Heart left ventricle (tissue), 16 donors: ENCODE measurements at regions not wholly inside any gene's neighbourhood (a gene's known extent, or its start where the extent isn't known, plus 50 kb on each side); places are given as distances from the start of the nearest gene placed in this dataset.

Experiments
- ATAC-seq, 4 donors: fragments of 200-7000 bp; cut with Tn5 transposase; one replicate each; pipeline ENCODE4 v1.9.1; 2020 to 2022; ENCODE audit warnings: moderate library complexity in 4 of 4, mild to moderate bottlenecking in 3 of 4, moderate number of reproducible peaks in 1 of 4
- DNase-seq, 5 donors: peaks; one replicate each; pipeline ENCODE4 v3.0.0-alpha.2; 2020
- H3K27ac ChIP-seq, 12 donors: fragments of 200-600 bp; sonication (generic) in 4 of 12; one replicate each; pipeline versions ENCODE4 v1.5.0 to v1.8.0; 2016 to 2022; ENCODE audit warnings: mild to moderate bottlenecking in 2 of 12
- H3K27me3 ChIP-seq, 9 donors: fragments of 200-600 bp; sonication (generic) in 2 of 9; one replicate each; pipeline versions ENCODE4 v1.5.1 to v1.8.0; 2016 to 2022; ENCODE audit warnings: mild to moderate bottlenecking in 3 of 9
- H3K36me3 ChIP-seq, 9 donors: fragments of 200-600 bp; sonication (generic) in 2 of 9; one replicate each; pipeline versions ENCODE4 v1.5.0 to v1.8.0; 2018 to 2022; ENCODE audit warnings: mild to moderate bottlenecking in 2 of 9
- H3K4me1 ChIP-seq, 12 donors: fragments of 200-600 bp; sonication (generic) in 4 of 12; one replicate each; pipeline versions ENCODE4 v1.5.0 to v1.8.0; 2016 to 2022; ENCODE audit warnings: mild to moderate bottlenecking in 3 of 12
- H3K4me3 ChIP-seq, 12 donors: fragments of 200-600 bp; sonication (generic) in 4 of 12; one replicate each; pipeline versions ENCODE4 v1.5.0 to v1.8.0; 2017 to 2022; ENCODE audit warnings: mild to moderate bottlenecking in 9 of 12, moderate library complexity in 4 of 12
- H3K9me3 ChIP-seq, 12 donors: fragments of 200-600 bp; sonication (generic) in 4 of 12; one replicate each; pipeline versions ENCODE4 v1.5.0 to v1.8.0; 2016 to 2022; ENCODE audit warnings: mild to moderate bottlenecking in 1 of 12
- POLR2A ChIP-seq, 2 donors: fragments of 450-650 bp; IDR thresholded peaks; one replicate each; pipeline ENCODE4 v1.6.1; 2017; ENCODE audit warnings: antibody characterized with exemption in 2 of 2, mild to moderate bottlenecking in 2 of 2, moderate library complexity in 2 of 2
- WGBS, 4 donors: extraction: QIAGEN DNeasy Blood & Tissue Kit in 2 of 4; methylation state at CpG; one replicate each; pipeline versions ENCODE4 v1.1.5 to v1.1.7; 2013 to 2018; 5-methylcytosine and 5-hydroxymethylcytosine counted together
- intact Hi-C, 10 donors: fragments of 100-400 bp; cut with DNase I; formaldehyde crosslinking; loops; one replicate each; pipeline versions ENCODE4 v1.11.1 to v1.14.2; 2022
- TF ChIP-seq, protein P1 (sequence below), 12 donors: fragments of 200-600 bp; sonication (generic) in 4 of 12; IDR thresholded peaks; one replicate each; pipeline versions ENCODE4 v1.5.0 to v1.8.0; 2018 to 2022; ENCODE audit warnings: antibody characterized with exemption in 12 of 12, mild to moderate bottlenecking in 5 of 12
- donor health status: ischemic (EF 13 %, LVEDD 7.1; RV severe dilation, severe dysfunction).
- donor health status: healthy with polysubstance abuse.
- donor health status: DM: no; HTN: yes; CAD: no.
- donor health status: DM: no; HTN: no; CAD: no.
- donor health status: ischemic (EF 25% LVEDD 6.9; RV normal size, moderate dysfunction).
- donor health status: ischemic (EF 25% LVEDD 5.7; RV mildly dilated, moderate dysfunction).
- donor health status: healthy.
- donor health status: DM: yes; HTN: yes; CAD: no.
- donor health status: ischemic (EF 35%, LVEDD 5.7; RV mildly dilated, moderate dysfunction).
- donor health status: nonischemic (EF 11% LVEDD 7.7; RV severe dilation, severe dysfunction).
- donor health status: DM: yes; HTN: yes; CAD: no.
- donor health status: PGD.
- donor health status: ischemic (EF 29% LVEDD 5.4; RV normal size, mild dysfunction).
- donor health status: nonischemic (EF 23%, LVEDD 6.1; RV moderate dilation, normal function).

DNA sequence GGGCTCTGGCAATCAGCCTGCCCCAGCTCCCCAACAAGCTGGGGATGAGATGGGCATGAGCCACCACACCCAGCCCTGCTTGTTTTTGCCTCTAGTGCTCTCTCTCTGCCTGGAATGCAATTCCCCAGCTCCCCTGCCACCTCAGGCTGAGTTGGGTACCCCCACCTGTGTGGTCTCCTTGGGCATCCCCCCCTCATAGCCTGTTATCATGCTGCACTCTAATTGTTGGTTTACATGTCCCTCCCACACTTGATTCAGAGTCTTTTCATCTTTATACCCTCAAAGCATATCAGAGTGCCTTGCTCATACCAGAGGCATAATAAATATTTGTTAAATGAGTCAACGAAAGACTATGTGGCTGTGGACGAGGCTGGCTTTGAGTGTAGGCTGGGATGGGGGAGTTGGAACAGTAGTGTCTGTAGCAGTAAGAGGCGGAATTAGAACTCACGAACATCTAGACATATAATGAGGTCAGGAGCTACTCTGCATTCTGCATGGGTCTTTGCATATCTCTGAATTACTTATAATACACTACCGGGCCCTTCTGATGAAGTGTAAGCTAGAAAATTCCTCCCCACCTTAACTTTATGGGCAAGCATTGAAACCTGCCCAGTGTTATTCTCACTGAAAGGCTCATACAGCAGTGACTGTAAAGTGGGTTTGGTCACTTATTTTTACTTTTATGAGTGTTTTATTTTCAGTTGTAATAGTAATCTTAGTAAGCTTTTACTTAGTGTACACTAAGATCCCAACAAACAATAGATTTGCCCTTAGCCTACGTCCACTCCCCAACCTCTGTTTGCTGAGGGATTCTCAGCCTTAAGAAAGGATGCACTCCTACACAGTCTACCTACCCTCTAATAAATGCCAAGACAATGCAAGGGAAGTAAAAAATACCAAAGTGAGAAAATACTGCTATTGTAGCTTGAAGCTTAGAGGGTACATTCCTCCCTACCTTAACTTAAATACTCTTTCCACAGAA lies 58.7 kb downstream of the EDN1 start:
- no peak overlapping the region for H3K4me3 ChIP-seq
- no peak overlapping the region for H3K27ac ChIP-seq
- 76 to 81% (median 77%) methylated on average over 6 of the region's 6 CpGs for WGBS, 4 donors
- DNase-seq (no peak), ATAC-seq (no peak)
- H3K9me3 ChIP-seq = peaks cover 0 to 23% (median 12%) of the 10 kb centered on the region in 12 donors
- TF ChIP-seq, protein P1, sequence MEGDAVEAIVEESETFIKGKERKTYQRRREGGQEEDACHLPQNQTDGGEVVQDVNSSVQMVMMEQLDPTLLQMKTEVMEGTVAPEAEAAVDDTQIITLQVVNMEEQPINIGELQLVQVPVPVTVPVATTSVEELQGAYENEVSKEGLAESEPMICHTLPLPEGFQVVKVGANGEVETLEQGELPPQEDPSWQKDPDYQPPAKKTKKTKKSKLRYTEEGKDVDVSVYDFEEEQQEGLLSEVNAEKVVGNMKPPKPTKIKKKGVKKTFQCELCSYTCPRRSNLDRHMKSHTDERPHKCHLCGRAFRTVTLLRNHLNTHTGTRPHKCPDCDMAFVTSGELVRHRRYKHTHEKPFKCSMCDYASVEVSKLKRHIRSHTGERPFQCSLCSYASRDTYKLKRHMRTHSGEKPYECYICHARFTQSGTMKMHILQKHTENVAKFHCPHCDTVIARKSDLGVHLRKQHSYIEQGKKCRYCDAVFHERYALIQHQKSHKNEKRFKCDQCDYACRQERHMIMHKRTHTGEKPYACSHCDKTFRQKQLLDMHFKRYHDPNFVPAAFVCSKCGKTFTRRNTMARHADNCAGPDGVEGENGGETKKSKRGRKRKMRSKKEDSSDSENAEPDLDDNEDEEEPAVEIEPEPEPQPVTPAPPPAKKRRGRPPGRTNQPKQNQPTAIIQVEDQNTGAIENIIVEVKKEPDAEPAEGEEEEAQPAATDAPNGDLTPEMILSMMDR (IDR thresholded peaks at IDR 0.05) = no peak
- no peak for TF ChIP-seq POLR2A (IDR thresholded peaks at IDR 0.05)
- no peaks in the 10 kb centered on the region for H3K27me3 ChIP-seq
- no peaks in the 10 kb centered on the region for H3K4me1 ChIP-seq
- no peaks in the 10 kb centered on the region for H3K36me3 ChIP-seq
- intact Hi-C loops = no loop called here

DNA sequence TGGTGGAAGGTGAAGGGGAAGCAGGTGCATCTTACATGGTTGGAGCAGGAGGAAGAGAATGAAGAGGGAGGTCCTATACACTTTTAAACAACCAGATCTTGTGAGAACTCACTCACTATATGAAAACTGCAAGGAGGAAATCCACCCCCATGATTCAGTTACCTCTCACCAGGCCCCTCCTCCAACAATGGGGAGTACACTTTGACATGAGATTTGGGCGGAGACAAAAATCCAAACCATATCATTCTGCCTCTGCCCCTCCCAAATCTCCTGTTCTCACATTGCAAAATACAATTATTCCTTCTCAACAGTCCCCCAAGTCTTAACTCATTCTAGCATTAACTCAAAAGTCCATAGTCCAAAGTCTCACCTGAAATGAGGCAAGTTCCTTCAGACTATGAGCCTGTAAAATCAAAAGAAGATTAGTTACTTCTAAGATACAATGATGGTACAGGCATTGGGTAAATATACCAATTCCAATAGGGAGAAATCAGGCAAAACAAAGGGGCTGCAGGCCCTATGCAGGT lies 60.5 kb downstream of the EDN1 start:
- no peaks in the 10 kb centered on the region for H3K27me3 ChIP-seq
- ATAC-seq (no peak), DNase-seq (no peak)
- H3K9me3 ChIP-seq = peaks cover 0 to 23% (median 12%) of the 10 kb centered on the region in 12 donors
- intact Hi-C loops = no loop called here
- no peak overlapping the region for H3K4me3 ChIP-seq
- no peaks in the 10 kb centered on the region for H3K36me3 ChIP-seq
- H3K4me1 ChIP-seq = peaks cover 0 to 8% (median 2%) of the 10 kb centered on the region in 12 donors
- H3K27ac ChIP-seq = no peak overlapping the region
- WGBS, 4 donors = 95 to 100% (median 98%) methylated on average over 1 of the region's 1 CpG
- TF ChIP-seq, protein P1 (IDR thresholded peaks at IDR 0.05) = no peak

DNA sequence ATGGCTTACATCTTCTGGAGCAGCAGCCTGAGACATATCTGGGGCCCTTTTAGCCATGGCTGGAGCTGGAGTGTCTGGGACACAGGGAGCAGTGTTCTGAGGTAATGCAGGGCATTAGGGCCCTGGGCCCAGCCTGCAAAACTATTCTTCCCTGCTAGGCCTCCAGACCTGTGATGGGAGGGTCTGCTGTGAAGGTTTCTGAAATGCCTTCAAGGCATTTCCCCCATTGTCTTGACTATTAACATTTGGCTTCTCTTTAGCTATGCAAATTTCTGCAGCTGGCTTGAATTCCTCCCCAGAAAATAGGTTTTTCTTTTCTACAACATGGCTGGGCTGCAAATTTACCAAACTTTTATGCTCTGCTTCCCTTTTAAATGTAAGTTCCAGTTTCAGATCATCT lies 61.5 kb downstream of the EDN1 start:
- ATAC-seq (no peak), DNase-seq (no peak)
- no peaks in the 10 kb centered on the region for H3K27me3 ChIP-seq
- no peak overlapping the region for H3K4me3 ChIP-seq
- H3K4me1 ChIP-seq = peaks cover 0 to 8% (median 2%) of the 10 kb centered on the region in 12 donors
- peaks cover 0 to 23% (median 12%) of the 10 kb centered on the region in 12 donors for H3K9me3 ChIP-seq
- intact Hi-C loops = no loop called here
- H3K36me3 ChIP-seq = no peaks in the 10 kb centered on the region
- H3K27ac ChIP-seq = no peak overlapping the region
- TF ChIP-seq POLR2A (IDR thresholded peaks at IDR 0.05) = no peak
- TF ChIP-seq, protein P1 (IDR thresholded peaks at IDR 0.05) = no peak

DNA sequence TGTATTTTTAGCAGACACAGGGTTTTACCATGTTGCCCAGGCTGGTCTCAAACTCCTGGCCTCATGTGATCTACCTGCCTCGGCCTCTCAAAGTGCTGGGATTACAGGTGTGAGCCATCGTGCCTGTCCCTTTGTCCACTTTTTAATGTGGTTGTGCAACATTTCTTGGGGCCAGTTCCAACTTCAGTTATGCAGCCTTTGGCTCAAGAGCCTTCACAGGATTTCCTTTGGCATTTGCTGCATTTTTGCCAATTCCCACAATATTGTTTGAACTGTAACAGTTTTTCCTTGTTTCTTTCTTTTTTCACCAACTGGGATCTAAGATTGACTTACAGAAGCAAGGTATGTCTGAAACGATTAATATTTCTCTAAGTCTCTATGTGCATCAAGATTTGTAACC lies 63.6 kb downstream of the EDN1 start:
- no peaks in the 10 kb centered on the region for H3K27me3 ChIP-seq
- DNase-seq = no peak
- intact Hi-C loops = no loop called here
- ATAC-seq = no peak
- no peak overlapping the region for H3K4me3 ChIP-seq
- no peak overlapping the region for H3K27ac ChIP-seq
- peaks cover 0 to 23% (median 12%) of the 10 kb centered on the region in 12 donors for H3K9me3 ChIP-seq
- H3K36me3 ChIP-seq = no peaks in the 10 kb centered on the region
- H3K4me1 ChIP-seq = peaks cover 0 to 13% (median 5%) of the 10 kb centered on the region in 12 donors
- 74 to 84% (median 78%) methylated on average over 3 of the region's 3 CpGs for WGBS, 4 donors
- TF ChIP-seq, protein P1 (IDR thresholded peaks at IDR 0.05) = no peak
- no peak for TF ChIP-seq POLR2A (IDR thresholded peaks at IDR 0.05)
